GM23338 (cell line): ENCODE measurements at regions not wholly inside any gene's neighbourhood (a gene's known extent, or its start where the extent isn't known, plus 50 kb on each side); places are given as distances from the start of the nearest gene placed in this dataset.
"Not testable (repeated sequence)": the region's sequence is repeated elsewhere in the genome, so short reads cannot be mapped to it uniquely, and the experiment has no call there.

ENCODE experiments used
- ATAC-seq: fragments of 200-7000 bp; cut with Tn5 transposase; 3 replicates; pipeline ENCODE4 v1.9.1; 2020
- DNase-seq: peaks from one replicate; pipeline ENCODE4 v3.0.0-alpha.2; 2015; ENCODE audit warnings: low spot score
- H2AFZ ChIP-seq: fragments of 200-600 bp; sonication (generic); 2 replicates; pipeline ENCODE4 v1.8.0; 2016; ENCODE audit warnings: antibody characterized with exemption, mild to moderate bottlenecking, moderate library complexity
- H3F3A ChIP-seq: fragments of 200-600 bp; sonication (generic); replicated peaks from 2 replicates; pipeline ENCODE4 v1.8.0; 2017; ENCODE audit warnings: antibody characterized with exemption, mixed run types, low read depth
- H3K27ac ChIP-seq: fragments of 200-600 bp; sonication (generic); 2 replicates; pipeline ENCODE4 v1.6.1; 2016; ENCODE audit warnings: low read depth
- H3K27me3 ChIP-seq: fragments of 200-600 bp; sonication (generic); 2 replicates; pipeline ENCODE4 v1.8.0; 2016; ENCODE audit warnings: mild to moderate bottlenecking, mixed run types, moderate library complexity; ENCODE audit not compliant: insufficient read depth
- H3K36me3 ChIP-seq: fragments of 200-600 bp; sonication (generic); 2 replicates; pipeline ENCODE4 v1.8.0; 2016; ENCODE audit warnings: mild to moderate bottlenecking; ENCODE audit not compliant: insufficient read depth
- H3K4me1 ChIP-seq: fragments of 200-600 bp; sonication (generic); 2 replicates; pipeline ENCODE4 v1.8.0; 2016; ENCODE audit warnings: mild to moderate bottlenecking, moderate library complexity; ENCODE audit not compliant: insufficient read depth
- H3K4me2 ChIP-seq: fragments of 200-600 bp; sonication (generic); 2 replicates; pipeline ENCODE4 v1.7.1; 2017; ENCODE audit warnings: mixed run types
- H3K4me3 ChIP-seq: fragments of 200-600 bp; sonication (generic); 2 replicates; pipeline ENCODE4 v1.6.1; 2016; ENCODE audit warnings: mixed run types
- H3K79me2 ChIP-seq: fragments of 200-600 bp; sonication (generic); replicated peaks from 2 replicates; pipeline ENCODE4 v1.8.0; 2017; ENCODE audit warnings: mild to moderate bottlenecking; ENCODE audit not compliant: insufficient read depth
- H3K9me2 ChIP-seq: fragments of 200-600 bp; sonication (generic); 2 replicates; pipeline ENCODE4 v1.8.0; 2017; ENCODE audit not compliant: insufficient read depth
- H4K20me1 ChIP-seq: fragments of 200-600 bp; sonication (generic); replicated peaks from 2 replicates; pipeline ENCODE4 v1.8.0; 2017; ENCODE audit warnings: mild to moderate bottlenecking; ENCODE audit not compliant: insufficient read depth
- H3K27ac Mint-ChIP-seq: 2 replicates; pipeline ENCODE4 v1.8.0; 2020; ENCODE audit warnings: inconsistent platforms, mild to moderate bottlenecking, moderate library complexity, mixed read lengths
- H3K27me3 Mint-ChIP-seq: 3 replicates; pipeline ENCODE4 v1.8.0; 2022; ENCODE audit warnings: low read depth, mild to moderate bottlenecking, moderate library complexity, mixed read lengths, inconsistent platforms; ENCODE audit not compliant: insufficient read depth, poor library complexity
- H3K36me3 Mint-ChIP-seq: 3 replicates; pipeline ENCODE4 v1.8.0; 2021; ENCODE audit warnings: low read depth, mild to moderate bottlenecking, inconsistent platforms, moderate library complexity, mixed read lengths
- H3K4me1 Mint-ChIP-seq: 3 replicates; pipeline ENCODE4 v1.8.0; 2020; ENCODE audit warnings: mild to moderate bottlenecking, inconsistent platforms, mixed read lengths
- H3K4me3 Mint-ChIP-seq: 3 replicates; pipeline ENCODE4 v1.8.0; 2021; ENCODE audit warnings: moderate library complexity, mild to moderate bottlenecking, inconsistent platforms, mixed read lengths
- H3K9me3 Mint-ChIP-seq: 3 replicates; pipeline ENCODE4 v1.8.0; 2020; ENCODE audit warnings: moderate library complexity, mild to moderate bottlenecking, inconsistent platforms, mixed read lengths
- CREB1 ChIP-seq: fragments of 250-450 bp; sonication (Bioruptor Pico); IDR thresholded peaks from 2 replicates; pipeline ENCODE4 v1.5.0; 2020; ENCODE audit warnings: low read depth, mild to moderate bottlenecking, moderate library complexity
- EZH2 ChIP-seq: fragments of 200-600 bp; sonication (generic); IDR thresholded peaks from one replicate; pipeline ENCODE4 v1.8.0; 2017; ENCODE audit warnings: antibody characterized with exemption, mild to moderate bottlenecking, low read depth; ENCODE audit not compliant: unreplicated experiment
- EZH2phosphoT487 ChIP-seq: fragments of 200-600 bp; sonication (generic); IDR thresholded peaks from one replicate; pipeline ENCODE4 v1.8.1; 2018; ENCODE audit warnings: antibody characterized with exemption; ENCODE audit not compliant: unreplicated experiment
- JUNB ChIP-seq: IDR thresholded peaks from one replicate; pipeline ENCODE4 v1.6.1; 2016; ENCODE audit warnings: antibody characterized with exemption; ENCODE audit not compliant: unreplicated experiment
- NANOG ChIP-seq: IDR thresholded peaks from 2 replicates; pipeline ENCODE4 v1.6.1; 2016; ENCODE audit warnings: antibody characterized with exemption, borderline replicate concordance
- POLR2AphosphoS5 ChIP-seq: IDR thresholded peaks from 2 replicates; pipeline ENCODE4 v1.6.1; 2016; ENCODE audit warnings: antibody characterized with exemption, low read depth
- STAT1 ChIP-seq: IDR thresholded peaks from one replicate; pipeline ENCODE4 v1.6.1; 2016; ENCODE audit warnings: antibody characterized with exemption; ENCODE audit not compliant: unreplicated experiment
- ZNF114 ChIP-seq: fragments of 250-450 bp; sonication (Bioruptor Pico); IDR thresholded peaks from 2 replicates; pipeline ENCODE4 v1.5.0; 2020; ENCODE audit warnings: mild to moderate bottlenecking, moderate library complexity
- ZNF331 ChIP-seq: fragments of 250-450 bp; sonication (Bioruptor Pico); IDR thresholded peaks from 2 replicates; pipeline ENCODE4 v1.5.0; 2020; ENCODE audit warnings: low read depth, mild to moderate bottlenecking, moderate library complexity
- TF ChIP-seq, protein P1 (sequence below): IDR thresholded peaks from one replicate; pipeline ENCODE4 v1.6.1; 2018; ENCODE audit warnings: antibody characterized with exemption; ENCODE audit not compliant: unreplicated experiment
- TF ChIP-seq, protein P2 (sequence below): IDR thresholded peaks from 2 replicates; pipeline ENCODE4 v1.6.1; 2016; ENCODE audit warnings: antibody characterized with exemption
- TF ChIP-seq, protein P3 (sequence below): fragments of 250-450 bp; sonication (Bioruptor Pico); IDR thresholded peaks from 2 replicates; pipeline ENCODE4 v1.5.0; 2020; ENCODE audit warnings: mild to moderate bottlenecking, moderate library complexity

DNA sequence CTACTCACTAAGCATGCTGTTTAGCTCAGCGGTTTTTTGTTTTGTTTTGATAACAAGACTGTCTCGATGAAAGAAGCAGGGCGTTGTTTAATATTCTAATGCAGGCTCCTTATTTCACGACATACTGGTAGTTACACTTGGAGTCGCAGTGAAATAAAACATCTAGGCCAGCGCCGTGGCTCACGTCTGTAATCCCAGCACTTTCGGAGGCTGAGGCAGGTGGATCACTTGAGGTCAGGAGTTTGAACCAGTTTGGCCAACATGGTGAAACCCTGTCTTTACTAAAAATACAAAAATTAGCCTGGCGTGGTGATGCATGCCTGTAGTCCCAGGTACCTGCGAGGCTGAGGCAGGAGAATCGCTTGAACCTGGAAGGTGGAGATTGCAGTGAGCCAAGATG, 145.8 kb downstream of the MYCN start:
- not testable (repeated sequence) for H3K36me3 Mint-ChIP-seq, H3K27ac Mint-ChIP-seq, DNase-seq, H3K4me3 ChIP-seq, H3K9me2 ChIP-seq, H3K4me1 ChIP-seq, H3F3A ChIP-seq, H3K36me3 ChIP-seq, H3K4me2 ChIP-seq, H3K4me3 Mint-ChIP-seq, H4K20me1 ChIP-seq, ATAC-seq, H2AFZ ChIP-seq, H3K79me2 ChIP-seq, H3K27me3 Mint-ChIP-seq, H3K27me3 ChIP-seq, H3K9me3 Mint-ChIP-seq, H3K27ac ChIP-seq
- peaks cover 19% of the 10 kb centered on the region for H3K4me1 Mint-ChIP-seq

DNA sequence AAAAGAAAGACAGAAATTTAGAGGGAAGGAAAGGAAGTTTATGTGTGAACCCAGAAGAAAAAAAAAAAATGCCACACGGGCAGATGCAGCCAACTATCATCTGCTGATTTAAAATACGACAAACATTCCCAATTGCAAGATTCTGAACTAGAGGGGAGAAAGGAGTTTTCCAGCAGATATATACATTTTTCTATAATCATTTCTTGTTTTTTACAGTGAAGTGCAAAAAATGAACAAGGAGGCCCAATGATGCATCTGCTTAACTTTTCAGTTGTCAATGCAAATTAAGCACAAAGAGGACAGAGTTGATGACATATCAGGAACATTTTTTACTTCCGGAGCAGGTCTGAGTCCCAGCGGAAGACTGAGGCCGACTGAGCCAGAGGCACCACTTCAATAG, 144.7 kb downstream of the MYCN start:
- Mint-ChIP-seq H3K9me3 (no peaks in the 10 kb centered on the region), H3K36me3 (peaks cover 8% of the 10 kb centered on the region; the same call in 1 of the 3 replicates), H3K27me3 (peaks cover 5% of the 10 kb centered on the region), H3K4me3 (no peak overlapping the region), H3K4me1 (peaks cover 22% of the 10 kb centered on the region), H3K27ac (no peak overlapping the region)
- H3K36me3 ChIP-seq: no peaks in the 10 kb centered on the region
- H4K20me1 ChIP-seq: no peaks in the 10 kb centered on the region
- H3F3A ChIP-seq: no peaks in the 10 kb centered on the region
- no peaks in the 10 kb centered on the region for H3K27me3 ChIP-seq
- no peak overlapping the region for H3K27ac ChIP-seq
- H2AFZ ChIP-seq: no peak overlapping the region
- H3K4me2 ChIP-seq: no peak overlapping the region
- H3K4me1 ChIP-seq: no peaks in the 10 kb centered on the region
- no peak for DNase-seq
- H3K79me2 ChIP-seq: no peaks in the 10 kb centered on the region
- ATAC-seq: no peak
- H3K4me3 ChIP-seq: no peak overlapping the region
- 0 out of 2 replicates have a peak, but pooled peaks cover 8% of the 10 kb centered on the region for H3K9me2 ChIP-seq
- TF ChIP-seq NANOG (no peak), STAT1 (no peak), CREB1 (CRISPR knock-in tag) (no peak), EZH2 (no peak), EZH2phosphoT487 (no peak), JUNB (no peak), POLR2AphosphoS5 (no peak), ZNF331 (CRISPR knock-in tag) (no peak), ZNF114 (CRISPR knock-in tag) (no peak)
- TF ChIP-seq, protein P1, sequence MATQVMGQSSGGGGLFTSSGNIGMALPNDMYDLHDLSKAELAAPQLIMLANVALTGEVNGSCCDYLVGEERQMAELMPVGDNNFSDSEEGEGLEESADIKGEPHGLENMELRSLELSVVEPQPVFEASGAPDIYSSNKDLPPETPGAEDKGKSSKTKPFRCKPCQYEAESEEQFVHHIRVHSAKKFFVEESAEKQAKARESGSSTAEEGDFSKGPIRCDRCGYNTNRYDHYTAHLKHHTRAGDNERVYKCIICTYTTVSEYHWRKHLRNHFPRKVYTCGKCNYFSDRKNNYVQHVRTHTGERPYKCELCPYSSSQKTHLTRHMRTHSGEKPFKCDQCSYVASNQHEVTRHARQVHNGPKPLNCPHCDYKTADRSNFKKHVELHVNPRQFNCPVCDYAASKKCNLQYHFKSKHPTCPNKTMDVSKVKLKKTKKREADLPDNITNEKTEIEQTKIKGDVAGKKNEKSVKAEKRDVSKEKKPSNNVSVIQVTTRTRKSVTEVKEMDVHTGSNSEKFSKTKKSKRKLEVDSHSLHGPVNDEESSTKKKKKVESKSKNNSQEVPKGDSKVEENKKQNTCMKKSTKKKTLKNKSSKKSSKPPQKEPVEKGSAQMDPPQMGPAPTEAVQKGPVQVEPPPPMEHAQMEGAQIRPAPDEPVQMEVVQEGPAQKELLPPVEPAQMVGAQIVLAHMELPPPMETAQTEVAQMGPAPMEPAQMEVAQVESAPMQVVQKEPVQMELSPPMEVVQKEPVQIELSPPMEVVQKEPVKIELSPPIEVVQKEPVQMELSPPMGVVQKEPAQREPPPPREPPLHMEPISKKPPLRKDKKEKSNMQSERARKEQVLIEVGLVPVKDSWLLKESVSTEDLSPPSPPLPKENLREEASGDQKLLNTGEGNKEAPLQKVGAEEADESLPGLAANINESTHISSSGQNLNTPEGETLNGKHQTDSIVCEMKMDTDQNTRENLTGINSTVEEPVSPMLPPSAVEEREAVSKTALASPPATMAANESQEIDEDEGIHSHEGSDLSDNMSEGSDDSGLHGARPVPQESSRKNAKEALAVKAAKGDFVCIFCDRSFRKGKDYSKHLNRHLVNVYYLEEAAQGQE: no peak
- TF ChIP-seq, protein P2, sequence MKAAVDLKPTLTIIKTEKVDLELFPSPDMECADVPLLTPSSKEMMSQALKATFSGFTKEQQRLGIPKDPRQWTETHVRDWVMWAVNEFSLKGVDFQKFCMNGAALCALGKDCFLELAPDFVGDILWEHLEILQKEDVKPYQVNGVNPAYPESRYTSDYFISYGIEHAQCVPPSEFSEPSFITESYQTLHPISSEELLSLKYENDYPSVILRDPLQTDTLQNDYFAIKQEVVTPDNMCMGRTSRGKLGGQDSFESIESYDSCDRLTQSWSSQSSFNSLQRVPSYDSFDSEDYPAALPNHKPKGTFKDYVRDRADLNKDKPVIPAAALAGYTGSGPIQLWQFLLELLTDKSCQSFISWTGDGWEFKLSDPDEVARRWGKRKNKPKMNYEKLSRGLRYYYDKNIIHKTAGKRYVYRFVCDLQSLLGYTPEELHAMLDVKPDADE: no peak
- TF ChIP-seq, protein P3, sequence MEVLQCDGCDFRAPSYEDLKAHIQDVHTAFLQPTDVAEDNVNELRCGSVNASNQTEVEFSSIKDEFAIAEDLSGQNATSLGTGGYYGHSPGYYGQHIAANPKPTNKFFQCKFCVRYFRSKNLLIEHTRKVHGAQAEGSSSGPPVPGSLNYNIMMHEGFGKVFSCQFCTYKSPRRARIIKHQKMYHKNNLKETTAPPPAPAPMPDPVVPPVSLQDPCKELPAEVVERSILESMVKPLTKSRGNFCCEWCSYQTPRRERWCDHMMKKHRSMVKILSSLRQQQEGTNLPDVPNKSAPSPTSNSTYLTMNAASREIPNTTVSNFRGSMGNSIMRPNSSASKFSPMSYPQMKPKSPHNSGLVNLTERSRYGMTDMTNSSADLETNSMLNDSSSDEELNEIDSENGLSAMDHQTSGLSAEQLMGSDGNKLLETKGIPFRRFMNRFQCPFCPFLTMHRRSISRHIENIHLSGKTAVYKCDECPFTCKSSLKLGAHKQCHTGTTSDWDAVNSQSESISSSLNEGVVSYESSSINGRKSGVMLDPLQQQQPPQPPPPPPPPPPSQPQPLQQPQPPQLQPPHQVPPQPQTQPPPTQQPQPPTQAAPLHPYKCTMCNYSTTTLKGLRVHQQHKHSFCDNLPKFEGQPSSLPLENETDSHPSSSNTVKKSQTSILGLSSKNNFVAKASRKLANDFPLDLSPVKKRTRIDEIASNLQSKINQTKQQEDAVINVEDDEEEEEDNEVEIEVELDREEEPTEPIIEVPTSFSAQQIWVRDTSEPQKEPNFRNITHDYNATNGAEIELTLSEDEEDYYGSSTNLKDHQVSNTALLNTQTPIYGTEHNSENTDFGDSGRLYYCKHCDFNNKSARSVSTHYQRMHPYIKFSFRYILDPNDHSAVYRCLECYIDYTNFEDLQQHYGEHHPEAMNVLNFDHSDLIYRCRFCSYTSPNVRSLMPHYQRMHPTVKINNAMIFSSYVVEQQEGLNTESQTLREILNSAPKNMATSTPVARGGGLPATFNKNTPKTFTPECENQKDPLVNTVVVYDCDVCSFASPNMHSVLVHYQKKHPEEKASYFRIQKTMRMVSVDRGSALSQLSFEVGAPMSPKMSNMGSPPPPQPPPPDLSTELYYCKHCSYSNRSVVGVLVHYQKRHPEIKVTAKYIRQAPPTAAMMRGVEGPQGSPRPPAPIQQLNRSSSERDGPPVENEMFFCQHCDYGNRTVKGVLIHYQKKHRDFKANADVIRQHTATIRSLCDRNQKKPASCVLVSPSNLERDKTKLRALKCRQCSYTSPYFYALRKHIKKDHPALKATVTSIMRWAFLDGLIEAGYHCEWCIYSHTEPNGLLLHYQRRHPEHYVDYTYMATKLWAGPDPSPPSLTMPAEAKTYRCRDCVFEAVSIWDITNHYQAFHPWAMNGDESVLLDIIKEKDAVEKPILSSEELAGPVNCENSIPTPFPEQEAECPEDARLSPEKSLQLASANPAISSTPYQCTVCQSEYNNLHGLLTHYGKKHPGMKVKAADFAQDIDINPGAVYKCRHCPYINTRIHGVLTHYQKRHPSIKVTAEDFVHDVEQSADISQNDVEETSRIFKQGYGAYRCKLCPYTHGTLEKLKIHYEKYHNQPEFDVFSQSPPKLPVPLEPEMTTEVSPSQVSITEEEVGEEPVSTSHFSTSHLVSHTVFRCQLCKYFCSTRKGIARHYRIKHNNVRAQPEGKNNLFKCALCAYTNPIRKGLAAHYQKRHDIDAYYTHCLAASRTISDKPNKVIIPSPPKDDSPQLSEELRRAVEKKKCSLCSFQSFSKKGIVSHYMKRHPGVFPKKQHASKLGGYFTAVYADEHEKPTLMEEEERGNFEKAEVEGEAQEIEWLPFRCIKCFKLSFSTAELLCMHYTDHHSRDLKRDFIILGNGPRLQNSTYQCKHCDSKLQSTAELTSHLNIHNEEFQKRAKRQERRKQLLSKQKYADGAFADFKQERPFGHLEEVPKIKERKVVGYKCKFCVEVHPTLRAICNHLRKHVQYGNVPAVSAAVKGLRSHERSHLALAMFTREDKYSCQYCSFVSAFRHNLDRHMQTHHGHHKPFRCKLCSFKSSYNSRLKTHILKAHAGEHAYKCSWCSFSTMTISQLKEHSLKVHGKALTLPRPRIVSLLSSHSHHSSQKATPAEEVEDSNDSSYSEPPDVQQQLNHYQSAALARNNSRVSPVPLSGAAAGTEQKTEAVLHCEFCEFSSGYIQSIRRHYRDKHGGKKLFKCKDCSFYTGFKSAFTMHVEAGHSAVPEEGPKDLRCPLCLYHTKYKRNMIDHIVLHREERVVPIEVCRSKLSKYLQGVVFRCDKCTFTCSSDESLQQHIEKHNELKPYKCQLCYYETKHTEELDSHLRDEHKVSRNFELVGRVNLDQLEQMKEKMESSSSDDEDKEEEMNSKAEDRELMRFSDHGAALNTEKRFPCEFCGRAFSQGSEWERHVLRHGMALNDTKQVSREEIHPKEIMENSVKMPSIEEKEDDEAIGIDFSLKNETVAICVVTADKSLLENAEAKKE: no peak
